ENCODE measurements at regions not wholly inside any gene's neighbourhood (a gene's known extent, or its start where the extent isn't known, plus 50 kb on each side); places are given as distances from the start of the nearest gene placed in this dataset.
"Not testable (repeated sequence)": the region's sequence is repeated elsewhere in the genome, so short reads cannot be mapped to it uniquely, and the experiment has no call there.

GRCh38 chr5:105101577-105101976 is 1539.0 kb upstream of the NUDT12 start:
- peaks cover 19% of the 10 kb centered on the region for H3K9me3 Mint-ChIP-seq
- ChIA-PET POLR2A (no interaction called here), CTCF (no interaction called here)
- H3K27ac Mint-ChIP-seq = no peak overlapping the region
- H3K27me3 Mint-ChIP-seq = no peaks in the 10 kb centered on the region
- H3K4me1 Mint-ChIP-seq (ENCODE audit: low read depth) = no peaks in the 10 kb centered on the region
- H3K4me3 Mint-ChIP-seq = no peak overlapping the region
- H3K36me3 Mint-ChIP-seq = no peaks in the 10 kb centered on the region
- intact Hi-C loops (cut with micrococcal nuclease) = no loop called here
- DNase-seq = no peak

- no peaks in the 10 kb centered on the region for H3K36me3 Mint-ChIP-seq
- intact Hi-C loops (cut with micrococcal nuclease) = no loop called here
- H3K27ac Mint-ChIP-seq = no peak overlapping the region
- no peak overlapping the region for H3K4me3 Mint-ChIP-seq
- H3K27me3 Mint-ChIP-seq = no peaks in the 10 kb centered on the region
- POLR2A ChIA-PET = no interaction called here
- peaks cover 26% of the 10 kb centered on the region for H3K9me3 Mint-ChIP-seq
- H3K4me1 Mint-ChIP-seq (ENCODE audit: low read depth) = no peaks in the 10 kb centered on the region
- no peak for DNase-seq
- CTCF ChIA-PET = no interaction called here
These were observed 1526.4 kb upstream of the NUDT12 start for GRCh38 chr5:105088961-105089360.

DNA sequence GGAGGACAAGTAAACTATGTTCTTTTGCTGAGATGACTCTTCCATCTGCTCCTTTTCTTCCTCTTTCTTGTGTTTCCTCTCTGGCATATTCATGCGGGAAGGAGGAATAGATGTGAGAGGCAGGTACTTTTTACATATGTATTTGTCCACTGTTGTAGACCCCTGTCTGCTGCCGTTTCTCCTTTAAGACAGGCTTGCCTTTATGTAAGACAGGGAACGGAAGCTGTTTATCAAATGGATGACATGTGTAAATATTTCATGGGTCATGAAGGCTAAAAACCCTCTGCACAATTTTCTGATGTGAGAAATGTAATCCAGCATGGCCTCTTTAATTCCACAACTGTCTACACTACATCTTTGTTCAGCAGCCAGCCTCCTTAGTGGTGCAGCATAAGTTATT is 1525.5 kb upstream of the NUDT12 start:
- no peaks in the 10 kb centered on the region for H3K36me3 Mint-ChIP-seq
- H3K4me1 Mint-ChIP-seq (ENCODE audit: low read depth) = no peaks in the 10 kb centered on the region
- H3K27me3 Mint-ChIP-seq = no peaks in the 10 kb centered on the region
- peaks cover 20% of the 10 kb centered on the region for H3K9me3 Mint-ChIP-seq
- intact Hi-C loops (cut with micrococcal nuclease) = no loop called here
- ChIA-PET POLR2A (no interaction called here), CTCF (no interaction called here)
- H3K27ac Mint-ChIP-seq = no peak overlapping the region
- DNase-seq = no peak
- H3K4me3 Mint-ChIP-seq = no peak overlapping the region

- H3K4me1 Mint-ChIP-seq (ENCODE audit: low read depth) = no peaks in the 10 kb centered on the region
- peaks cover 5% of the 10 kb centered on the region for H3K9me3 Mint-ChIP-seq
- POLR2A ChIA-PET = interaction anchor here (0.6 kb wide), 1 partner anchor 721 kb away, joined by 7 read pairs; no protein-coding TSS in a partner anchor
- H3K27me3 Mint-ChIP-seq = no peaks in the 10 kb centered on the region
- H3K36me3 Mint-ChIP-seq = no peaks in the 10 kb centered on the region
- no peak overlapping the region for H3K4me3 Mint-ChIP-seq
- H3K27ac Mint-ChIP-seq = no peak overlapping the region
- CTCF ChIA-PET = no interaction called here
- intact Hi-C loops (cut with micrococcal nuclease) = no loop called here
- no peak for DNase-seq
These were observed 1495.3 kb upstream of the NUDT12 start for GRCh38 chr5:105057893-105058292.

GRCh38 chr5:105057001-105057436 is 1494.4 kb upstream of the NUDT12 start:
- Mint-ChIP-seq H3K9me3 (peaks cover 11% of the 10 kb centered on the region), H3K4me3 (no peak overlapping the region), H3K27ac (no peak overlapping the region), H3K36me3 (no peaks in the 10 kb centered on the region), H3K27me3 (no peaks in the 10 kb centered on the region), H3K4me1 (ENCODE audit: low read depth) (no peaks in the 10 kb centered on the region)
- intact Hi-C loops (cut with micrococcal nuclease) = no loop called here
- ChIA-PET CTCF (no interaction called here), POLR2A (no interaction called here)
- no peak for DNase-seq

DNA sequence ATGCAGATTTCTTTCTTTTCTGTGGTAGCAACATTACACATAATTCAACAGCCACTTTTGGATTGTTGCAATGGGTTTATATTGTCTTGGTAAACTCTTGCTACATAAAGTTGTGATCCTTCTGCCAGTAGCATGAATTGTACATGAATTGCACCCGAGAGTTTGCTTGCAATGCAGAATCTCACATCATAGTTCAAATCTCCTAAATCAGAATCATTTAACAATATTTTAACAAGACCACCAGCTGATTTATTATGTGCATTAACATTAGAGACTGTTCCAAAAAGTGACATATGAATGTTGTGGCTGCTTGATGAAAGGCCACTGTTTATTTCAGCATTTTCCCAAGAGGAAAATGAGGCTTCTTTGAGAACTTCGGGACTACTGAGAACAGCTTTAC is 1491.8 kb upstream of the NUDT12 start:
- H3K9me3 Mint-ChIP-seq = peaks cover 25% of the 10 kb centered on the region
- H3K36me3 Mint-ChIP-seq = no peaks in the 10 kb centered on the region
- intact Hi-C loops (cut with micrococcal nuclease) = no loop called here
- H3K27me3 Mint-ChIP-seq = no peaks in the 10 kb centered on the region
- DNase-seq = no peak
- H3K27ac Mint-ChIP-seq = no peak overlapping the region
- ChIA-PET CTCF (no interaction called here), POLR2A (no interaction called here)
- no peaks in the 10 kb centered on the region for H3K4me1 Mint-ChIP-seq (ENCODE audit: low read depth)
- no peak overlapping the region for H3K4me3 Mint-ChIP-seq

GRCh38 chr5:105042623-105043022 is 1480.0 kb upstream of the NUDT12 start:
- H3K36me3 Mint-ChIP-seq = no peaks in the 10 kb centered on the region
- no peaks in the 10 kb centered on the region for H3K27me3 Mint-ChIP-seq
- no peak for DNase-seq
- ChIA-PET POLR2A (no interaction called here), CTCF (no interaction called here)
- peaks cover 18% of the 10 kb centered on the region for H3K9me3 Mint-ChIP-seq
- H3K27ac Mint-ChIP-seq = no peak overlapping the region
- H3K4me1 Mint-ChIP-seq (ENCODE audit: low read depth) = no peaks in the 10 kb centered on the region
- intact Hi-C loops (cut with micrococcal nuclease) = no loop called here
- H3K4me3 Mint-ChIP-seq = no peak overlapping the region

DNA sequence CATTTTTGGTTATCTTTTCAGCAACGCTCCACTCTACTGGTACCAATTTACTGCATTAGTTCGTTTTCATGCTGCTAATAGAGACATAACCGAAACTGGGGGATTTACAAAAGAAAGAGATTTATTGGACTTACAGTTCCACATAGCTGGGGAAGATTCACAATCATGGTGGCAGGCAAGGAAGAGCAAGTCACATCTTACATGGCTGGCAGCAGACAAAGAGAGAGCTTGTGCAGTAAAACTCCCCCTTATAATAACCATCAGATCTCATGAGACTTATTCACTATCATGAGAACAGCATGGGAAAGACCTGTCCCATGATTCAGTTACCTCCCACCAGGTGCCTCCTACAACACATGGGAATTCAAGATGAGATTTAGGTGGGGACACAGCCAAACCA is 1474.2 kb upstream of the NUDT12 start:
- H3K27ac Mint-ChIP-seq; H3K36me3 Mint-ChIP-seq; POLR2A ChIA-PET; H3K4me3 Mint-ChIP-seq; intact Hi-C loops (cut with micrococcal nuclease); H3K4me1 Mint-ChIP-seq (ENCODE audit: low read depth); DNase-seq; H3K27me3 Mint-ChIP-seq: not testable (repeated sequence)
- CTCF ChIA-PET = interaction anchor here (0.7 kb wide), 1 partner anchor 158 kb away, joined by 3 read pairs; no protein-coding TSS in a partner anchor
- peaks cover 29% of the 10 kb centered on the region for H3K9me3 Mint-ChIP-seq

DNA sequence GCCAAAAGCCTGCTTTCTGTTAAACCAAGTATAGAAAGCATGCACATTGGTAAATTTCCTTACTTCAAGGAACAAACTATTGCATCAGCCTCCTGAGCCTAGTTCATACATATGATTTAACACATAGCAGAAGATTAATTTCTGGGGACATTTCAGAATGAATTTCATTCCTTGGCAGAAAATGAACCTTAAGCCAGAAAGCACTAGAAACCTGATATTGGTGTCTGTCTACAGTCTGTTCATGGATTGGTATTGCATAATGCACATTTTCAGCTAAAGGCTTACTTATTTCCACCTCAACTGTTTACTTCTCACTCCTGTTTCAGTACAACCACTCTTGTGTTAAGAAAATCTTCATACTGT is 1471.8 kb upstream of the NUDT12 start:
- H3K36me3 Mint-ChIP-seq = no peaks in the 10 kb centered on the region
- no peak overlapping the region for H3K4me3 Mint-ChIP-seq
- DNase-seq = no peak
- no peak overlapping the region for H3K27ac Mint-ChIP-seq
- H3K9me3 Mint-ChIP-seq = peaks cover 24% of the 10 kb centered on the region
- no peaks in the 10 kb centered on the region for H3K4me1 Mint-ChIP-seq (ENCODE audit: low read depth)
- intact Hi-C loops (cut with micrococcal nuclease) = no loop called here
- no peaks in the 10 kb centered on the region for H3K27me3 Mint-ChIP-seq
- POLR2A ChIA-PET = no interaction called here
- CTCF ChIA-PET = no interaction called here

- POLR2A ChIA-PET = no interaction called here
- intact Hi-C loops (cut with micrococcal nuclease) = no loop called here
These were observed 1471.2 kb upstream of the NUDT12 start for GRCh38 chr5:105033637-105034400.

GRCh38 chr5:105032917-105033316 is 1470.3 kb upstream of the NUDT12 start:
- Mint-ChIP-seq H3K36me3 (no peaks in the 10 kb centered on the region), H3K4me1 (ENCODE audit: low read depth) (no peaks in the 10 kb centered on the region), H3K27ac (no peak overlapping the region), H3K27me3 (no peaks in the 10 kb centered on the region), H3K4me3 (no peak overlapping the region), H3K9me3 (peaks cover 17% of the 10 kb centered on the region)
- intact Hi-C loops (cut with micrococcal nuclease) = no loop called here
- DNase-seq = no peak
- ChIA-PET CTCF (no interaction called here), POLR2A (no interaction called here)

More at GRCh38 chr5:105033637-105034400, 1471.2 kb upstream of the NUDT12 start:
- H3K4me3 Mint-ChIP-seq = no peak overlapping the region
- no peak for DNase-seq
- CTCF ChIA-PET = no interaction called here
- no peaks in the 10 kb centered on the region for H3K27me3 Mint-ChIP-seq
- no peaks in the 10 kb centered on the region for H3K36me3 Mint-ChIP-seq
- peaks cover 21% of the 10 kb centered on the region for H3K9me3 Mint-ChIP-seq
- H3K4me1 Mint-ChIP-seq (ENCODE audit: low read depth) = no peaks in the 10 kb centered on the region
- no peak overlapping the region for H3K27ac Mint-ChIP-seq

GRCh38 chr5:105030153-105030552 is 1467.6 kb upstream of the NUDT12 start:
- H3K4me3 Mint-ChIP-seq = no peak overlapping the region
- H3K27me3 Mint-ChIP-seq = no peaks in the 10 kb centered on the region
- no peaks in the 10 kb centered on the region for H3K36me3 Mint-ChIP-seq
- ChIA-PET POLR2A (no interaction called here), CTCF (no interaction called here)
- H3K4me1 Mint-ChIP-seq (ENCODE audit: low read depth) = no peaks in the 10 kb centered on the region
- DNase-seq = no peak
- no peak overlapping the region for H3K27ac Mint-ChIP-seq
- intact Hi-C loops (cut with micrococcal nuclease) = no loop called here
- H3K9me3 Mint-ChIP-seq = peaks cover 14% of the 10 kb centered on the region

DNA sequence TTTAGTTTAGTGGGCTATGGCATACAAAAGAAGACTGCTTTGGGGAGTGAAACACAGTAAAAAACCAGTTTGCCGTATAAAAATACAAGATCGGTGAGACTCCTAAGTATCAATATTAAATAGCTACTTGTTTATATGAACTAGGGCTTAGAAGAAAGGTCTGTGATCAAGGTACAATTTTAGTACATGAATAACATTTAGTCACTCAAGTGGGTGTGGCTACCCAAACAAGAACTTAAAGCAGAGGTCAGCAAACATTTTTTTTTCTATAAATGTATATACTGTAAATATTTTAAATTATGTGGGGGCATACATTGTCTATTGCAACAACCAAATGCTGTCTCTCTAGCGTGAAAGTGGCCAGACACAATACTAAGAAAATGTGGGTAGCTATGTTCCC is 1452.5 kb upstream of the NUDT12 start:
- intact Hi-C loops (cut with micrococcal nuclease) = no loop called here
- H3K9me3 Mint-ChIP-seq = peaks cover 13% of the 10 kb centered on the region
- H3K27ac Mint-ChIP-seq = no peak overlapping the region
- no peaks in the 10 kb centered on the region for H3K4me1 Mint-ChIP-seq (ENCODE audit: low read depth)
- POLR2A ChIA-PET = no interaction called here
- DNase-seq = no peak
- H3K4me3 Mint-ChIP-seq = no peak overlapping the region
- CTCF ChIA-PET = no interaction called here
- no peaks in the 10 kb centered on the region for H3K27me3 Mint-ChIP-seq
- no peaks in the 10 kb centered on the region for H3K36me3 Mint-ChIP-seq

All from activated CD4-positive, alpha-beta memory T cell treated with anti-CD3 and anti-CD28 coated beads for 36 hours (primary cell).